HepG2 (cell line): ENCODE measurements at regions not wholly inside any gene's neighbourhood (a gene's known extent, or its start where the extent isn't known, plus 50 kb on each side); places are given as distances from the start of the nearest gene placed in this dataset.

Experiments used
- ATAC-seq: fragments of 200-7000 bp; cut with Tn5 transposase; 3 replicates; pipeline ENCODE4 v1.9.1; 2020; ENCODE audit warnings: mild to moderate bottlenecking, moderate library complexity
- BruUV-seq: library from RNA; stranded (reverse); fragments of 400-500 nt; replicated peaks from 2 replicates; lab custom pipeline; 2021; lab: Mats Ljungman, UMichigan
- CTCF ChIA-PET: fragments of 300-600 bp; formaldehyde crosslinking; extraction: SDS; loops from one replicate; lab custom pipeline; 2021; ENCODE audit warnings: low total read pairs, inconsistent platforms, low intra/inter-chr PET ratio; lab: Yijun Ruan, JAX
- POLR2A ChIA-PET: fragments of 350-600 bp; sonication (Branson Sonifier 250); formaldehyde crosslinking; loops from one replicate; lab custom pipeline; 2020; ENCODE audit warnings: antibody characterized with exemption, inconsistent platforms; lab: Yijun Ruan, JAX
- DNase-seq: peaks from one replicate; pipeline ENCODE4 v3.0.0-alpha.2; 2015; ENCODE audit warnings: low spot score
- FAIRE-seq: peaks from 3 replicates; lab custom pipeline; 2011; peaks lifted over from hg19 to GRCh38; lab: Jason Lieb, UNC
- H2AFZ ChIP-seq: one replicate; pipeline ENCODE4 v1.6.1; 2011; ENCODE audit warnings: low read length, inconsistent platforms
- H3K27ac ChIP-seq: fragments of 300-600 bp; 3 replicates; pipeline ENCODE4 v1.8.0; 2011; ENCODE audit warnings: mixed run types, mild to moderate bottlenecking, mixed read lengths, low read length, inconsistent platforms; ENCODE audit not compliant: insufficient read depth; ENCODE audit errors: extremely low read length
- H3K27me3 ChIP-seq, 2 experiments: fragments of 200-600 bp in 1 of 2; 2 replicates in 1 of 2; 3 replicates in 1 of 2; pipeline versions ENCODE4 v1.6.0 to v1.8.0; 2011; ENCODE audit warnings: low read length in 2 of 2, mild to moderate bottlenecking in 2 of 2, moderate library complexity in 2 of 2, inconsistent platforms in 1 of 2; ENCODE audit not compliant: insufficient read depth in 2 of 2, control insufficient read depth in 1 of 2
- H3K36me3 ChIP-seq, 2 experiments: fragments of 200-600 bp in 1 of 2; replicated peaks in 1 of 2; 2 replicates in 1 of 2; 3 replicates in 1 of 2; pipeline versions ENCODE4 v1.5.1 to v1.8.0; 2011; ENCODE audit warnings: low read length in 2 of 2, inconsistent platforms in 1 of 2; ENCODE audit not compliant: insufficient read depth in 2 of 2, control insufficient read depth in 1 of 2
- H3K4me1 ChIP-seq: 2 replicates; pipeline ENCODE4 v1.5.1; 2012; ENCODE audit warnings: low read length, inconsistent platforms; ENCODE audit not compliant: insufficient read depth
- H3K4me2 ChIP-seq: 2 replicates; pipeline ENCODE4 v1.6.0; 2011; ENCODE audit warnings: low read depth, low read length, inconsistent platforms
- H3K4me3 ChIP-seq, 3 experiments: fragments of 200-600 bp in 1 of 3; sonication (generic), shearing (Covaris generic) in 1 of 3; replicated peaks in 1 of 3; 2 replicates each; pipeline ENCODE4 v1.5.1; 2011 to 2016; ENCODE audit warnings: low read length in 3 of 3, inconsistent platforms in 2 of 3, low read depth in 2 of 3, mild to moderate bottlenecking in 2 of 3, control low read depth in 1 of 3, mixed read lengths in 1 of 3; ENCODE audit not compliant: insufficient read depth in 1 of 3
- H3K79me2 ChIP-seq: one replicate; pipeline ENCODE4 v1.6.1; 2011; ENCODE audit warnings: low read length, inconsistent platforms; ENCODE audit not compliant: insufficient read depth
- H3K9ac ChIP-seq: 2 replicates; pipeline ENCODE4 v1.6.0; 2011; ENCODE audit warnings: mild to moderate bottlenecking, low read depth, low read length, inconsistent platforms; ENCODE audit not compliant: insufficient read depth
- H3K9me3 ChIP-seq: 2 replicates; pipeline ENCODE4 v1.5.1; 2012; ENCODE audit warnings: mild to moderate bottlenecking, low read length
- H4K20me1 ChIP-seq: 2 replicates; pipeline ENCODE4 v1.6.0; 2011; ENCODE audit warnings: inconsistent platforms, mild to moderate bottlenecking, low read length, moderate library complexity; ENCODE audit not compliant: insufficient read depth
- SRF ChIP-seq: IDR thresholded peaks from 2 replicates; pipeline ENCODE4 v1.6.1; 2011; ENCODE audit warnings: mild to moderate bottlenecking, low read depth, low read length, moderate library complexity
- ZNF224 ChIP-seq: sonication (generic); formaldehyde crosslinking; IDR thresholded peaks from 2 replicates; pipeline ENCODE4 v1.5.0; 2020; ENCODE audit warnings: mild to moderate bottlenecking, missing genetic modification reagents
- ZNF331 ChIP-seq: sonication (generic); formaldehyde crosslinking; IDR thresholded peaks from 2 replicates; pipeline ENCODE4 v1.4.0; 2020; ENCODE audit warnings: missing genetic modification reagents
- WGBS: methylation state at CpG from one replicate; pipeline ENCODE4 v1.1.6; 2017; ENCODE audit warnings: low lambda C conversion rate; 5-methylcytosine and 5-hydroxymethylcytosine counted together
- in situ Hi-C: cut with HindIII; loops from 2 replicates; pipeline ENCODE4 v1.10.0; 2017; ENCODE audit warnings: low pct_unique_long_range_greater_than_20kb; ENCODE audit not compliant: extremely low pct_ligation_motif_present
- intact Hi-C: fragments of 100-400 bp; cut with micrococcal nuclease; formaldehyde crosslinking; loops from one replicate; pipeline ENCODE4 v1.10.0; 2022; ENCODE audit not compliant: unreplicated experiment
- TF ChIP-seq, protein P1 (sequence below): sonication (generic); formaldehyde crosslinking; IDR thresholded peaks from 2 replicates; pipeline ENCODE4 v1.9.0; 2022; ENCODE audit warnings: low read depth, missing genetic modification reagents

DNA sequence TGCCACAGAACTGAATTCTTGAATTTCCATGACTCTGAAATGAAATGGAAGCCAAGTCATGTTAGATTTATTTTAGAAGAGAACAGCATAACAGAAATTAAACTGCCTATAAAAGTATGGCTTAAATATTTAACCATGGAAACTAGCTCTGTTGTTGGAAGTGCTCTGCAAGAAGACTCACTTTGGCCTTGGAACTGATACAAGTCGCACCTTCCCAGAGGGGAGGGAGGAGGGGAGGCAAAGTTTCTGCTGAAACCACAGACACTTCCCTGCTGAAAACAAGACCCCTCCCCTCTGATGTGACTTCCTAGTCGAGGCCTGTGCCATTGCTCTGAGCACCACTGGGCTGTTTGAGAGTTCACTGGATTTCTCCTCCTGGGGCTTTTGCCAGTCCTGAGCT, 72.1 kb downstream of the OR13A1 start:
- Histone ChIP-seq H3K4me2 (no peak overlapping the region), H3K27ac (no peak overlapping the region), H3K9me3 (no peaks in the 10 kb centered on the region), H3K36me3 (no peaks in the 10 kb centered on the region), H3K9ac (no peak overlapping the region), H3K79me2 (no peaks in the 10 kb centered on the region), H3K4me3 (no peak overlapping the region), H4K20me1 (no peaks in the 10 kb centered on the region), H2AFZ (no peak overlapping the region), H3K27me3 (peaks cover 0 to 34% of the 10 kb centered on the region in 2 experiments; a peak in 4 of 5 replicates), H3K4me1 (no peaks in the 10 kb centered on the region)
- POLR2A ChIA-PET, result no interaction called here
- in situ Hi-C loops (loop anchor here (25.0 kb wide), 2 partner anchors 231 to 419 kb away; partner anchors contain the start of genes ZFAND4 and ZNF22), intact Hi-C loops (no loop called here)
- DNase-seq, result no peak
- ATAC-seq, result no peak
- WGBS, result no CpG with 5 or more reads among the region's 2 CpGs
- FAIRE-seq, result no peak
- TF ChIP-seq ZNF331 (peak; percentile 86), SRF (no peak)
- BruUV-seq, result no TSS peak
- CTCF ChIA-PET, result no interaction called here

GRCh38 chr10:45246522-45246921, 68.9 kb downstream of the OR13A1 start:
- H3K9ac ChIP-seq, result no peak overlapping the region
- no peak for ATAC-seq
- no peaks in the 10 kb centered on the region for H3K9me3 ChIP-seq
- ChIA-PET POLR2A (no interaction called here), CTCF (no interaction called here)
- H3K27me3 ChIP-seq, result peaks cover 0 to 13% of the 10 kb centered on the region in 2 experiments; a peak in 3 of 5 replicates
- BruUV-seq, result no TSS peak
- no peak overlapping the region for H3K27ac ChIP-seq
- in situ Hi-C loops (loop anchor here (25.0 kb wide), 2 partner anchors 234 to 416 kb away; partner anchors contain the start of genes ZFAND4 and ZNF22), intact Hi-C loops (no loop called here)
- H2AFZ ChIP-seq, result no peak overlapping the region
- peaks cover 8% of the 10 kb centered on the region; the same call in 1 of the 2 replicates for H3K4me1 ChIP-seq
- no peaks in the 10 kb centered on the region for H3K79me2 ChIP-seq
- no peak overlapping the region for H3K4me3 ChIP-seq
- TF ChIP-seq, protein P1, sequence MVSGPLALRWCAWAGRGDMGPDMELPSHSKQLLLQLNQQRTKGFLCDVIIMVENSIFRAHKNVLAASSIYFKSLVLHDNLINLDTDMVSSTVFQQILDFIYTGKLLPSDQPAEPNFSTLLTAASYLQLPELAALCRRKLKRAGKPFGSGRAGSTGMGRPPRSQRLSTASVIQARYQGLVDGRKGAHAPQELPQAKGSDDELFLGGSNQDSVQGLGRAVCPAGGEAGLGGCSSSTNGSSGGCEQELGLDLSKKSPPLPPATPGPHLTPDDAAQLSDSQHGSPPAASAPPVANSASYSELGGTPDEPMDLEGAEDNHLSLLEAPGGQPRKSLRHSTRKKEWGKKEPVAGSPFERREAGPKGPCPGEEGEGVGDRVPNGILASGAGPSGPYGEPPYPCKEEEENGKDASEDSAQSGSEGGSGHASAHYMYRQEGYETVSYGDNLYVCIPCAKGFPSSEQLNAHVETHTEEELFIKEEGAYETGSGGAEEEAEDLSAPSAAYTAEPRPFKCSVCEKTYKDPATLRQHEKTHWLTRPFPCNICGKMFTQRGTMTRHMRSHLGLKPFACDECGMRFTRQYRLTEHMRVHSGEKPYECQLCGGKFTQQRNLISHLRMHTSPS (CRISPR knock-in tag), result no peak
- no peak for TF ChIP-seq ZNF224
- H3K4me2 ChIP-seq, result no peak overlapping the region
- 17% methylated on average over 1 of the region's 1 CpG for WGBS
- DNase-seq, result no peak
- no peak for FAIRE-seq
- H4K20me1 ChIP-seq, result no peaks in the 10 kb centered on the region
- no peaks in the 10 kb centered on the region for H3K36me3 ChIP-seq
